T-helper 17 cell (primary cell): ENCODE measurements at regions not wholly inside any gene's neighbourhood (a gene's known extent, or its start where the extent isn't known, plus 50 kb on each side); places are given as distances from the start of the nearest gene placed in this dataset.

Experiments
- ATAC-seq: fragments of 150-1000 bp; cut with Tn5 transposase; 2 replicates; pipeline ENCODE4 v1.10.0; 2021; ENCODE audit warnings: mild to moderate bottlenecking, moderate library complexity
- DNase-seq, 3 donors: peaks; one replicate each; pipeline versions ENCODE4 v3.0.0 to v3.0.0-alpha.2; 2020 to 2021
- H3K9me3 ChIP-seq: one replicate; pipeline ENCODE4 v1.7.0; 2013; ENCODE audit warnings: low read length, mild to moderate bottlenecking; ENCODE audit not compliant: control insufficient read depth, poor library complexity, severe bottlenecking
- H3K27ac Mint-ChIP-seq: one replicate; pipeline ENCODE4 v1.8.0; 2022; ENCODE audit warnings: mild to moderate bottlenecking, moderate library complexity, mixed read lengths
- H3K27me3 Mint-ChIP-seq: one replicate; pipeline ENCODE4 v1.8.0; 2022; ENCODE audit warnings: mixed read lengths
- H3K36me3 Mint-ChIP-seq: one replicate; pipeline ENCODE4 v1.8.0; 2022; ENCODE audit warnings: low read depth, mixed read lengths
- H3K4me1 Mint-ChIP-seq: one replicate; pipeline ENCODE4 v1.8.0; 2022; ENCODE audit warnings: mild to moderate bottlenecking, mixed read lengths
- H3K4me3 Mint-ChIP-seq: one replicate; pipeline ENCODE4 v1.8.0; 2022; ENCODE audit warnings: mild to moderate bottlenecking, moderate library complexity, mixed read lengths

DNA sequence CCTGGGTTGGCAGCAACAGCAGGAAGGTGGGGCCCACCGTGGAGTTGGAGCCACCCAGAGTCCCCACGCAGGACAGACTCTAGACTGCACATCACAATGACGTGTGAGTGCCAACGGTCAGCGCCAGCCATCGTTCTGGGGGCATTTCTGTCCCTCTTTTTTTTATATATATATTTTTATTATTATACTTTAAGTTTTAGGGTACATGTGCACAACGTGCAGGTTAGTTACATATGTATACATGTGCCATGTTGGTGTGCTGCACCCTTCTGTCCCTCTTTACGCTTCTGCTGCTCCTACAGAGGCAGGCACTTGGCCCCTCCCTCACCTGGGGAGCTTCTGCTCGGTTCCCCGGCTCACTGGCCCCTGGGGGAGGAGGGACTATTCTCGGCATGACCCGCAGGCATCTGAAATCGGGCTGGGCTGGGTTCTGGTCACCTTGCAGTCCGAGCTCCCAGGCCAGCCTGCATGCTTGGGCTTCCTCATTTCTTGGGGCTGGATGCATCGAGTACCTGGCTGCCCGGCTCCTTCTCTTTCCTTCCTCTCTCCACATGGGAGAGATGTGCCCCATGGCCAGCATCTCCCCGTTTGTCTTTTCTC is 787.4 kb downstream of the TBC1D22A start:
- H3K36me3 Mint-ChIP-seq: no peaks in the 10 kb centered on the region
- H3K27ac Mint-ChIP-seq: no peak overlapping the region
- H3K9me3 ChIP-seq: no peaks in the 10 kb centered on the region
- H3K4me1 Mint-ChIP-seq: peaks cover 2% of the 10 kb centered on the region
- ATAC-seq: no peak
- no peak for DNase-seq
- peaks cover 27% of the 10 kb centered on the region for H3K27me3 Mint-ChIP-seq
- H3K4me3 Mint-ChIP-seq: no peak overlapping the region

DNA sequence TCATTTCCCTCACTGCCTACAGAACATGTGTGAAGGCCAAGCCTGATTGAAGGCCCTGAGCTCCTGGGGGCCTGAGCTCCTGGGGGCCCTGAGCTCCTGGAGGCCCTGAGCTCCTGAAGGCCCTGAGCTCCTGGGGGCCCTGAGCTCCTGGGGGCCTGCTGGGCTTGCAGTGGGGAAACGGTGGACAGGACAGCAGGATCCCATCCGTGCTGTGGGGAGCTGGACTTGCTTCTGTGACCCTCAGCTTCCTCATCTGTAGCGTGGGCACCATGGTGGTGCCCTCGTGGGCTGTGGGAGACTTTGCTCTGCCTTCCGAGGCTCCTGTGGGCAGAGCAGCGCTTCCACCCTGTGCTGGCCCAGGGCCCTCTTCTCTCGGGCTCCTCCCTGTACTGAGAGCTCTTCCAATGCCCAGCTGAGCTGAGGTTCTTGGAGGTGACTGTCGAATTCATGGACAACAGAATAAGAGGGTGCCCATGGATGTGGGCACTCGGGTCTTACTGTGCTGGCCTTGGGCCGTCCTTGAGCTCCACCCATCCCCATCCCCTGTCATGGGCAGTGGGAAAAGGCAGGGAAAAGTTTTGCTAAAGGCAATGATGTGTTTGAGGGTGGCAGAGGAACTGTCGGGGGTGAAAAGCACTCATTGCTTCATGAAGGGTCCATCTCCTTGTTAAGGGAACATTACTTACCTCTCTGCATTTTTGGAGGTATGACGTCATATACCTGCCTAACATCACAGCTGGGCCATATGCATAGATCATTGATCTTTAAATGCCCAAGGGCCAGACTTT is 786.7 kb downstream of the TBC1D22A start:
- peaks cover 27% of the 10 kb centered on the region for H3K27me3 Mint-ChIP-seq
- ATAC-seq: no peak

DNA sequence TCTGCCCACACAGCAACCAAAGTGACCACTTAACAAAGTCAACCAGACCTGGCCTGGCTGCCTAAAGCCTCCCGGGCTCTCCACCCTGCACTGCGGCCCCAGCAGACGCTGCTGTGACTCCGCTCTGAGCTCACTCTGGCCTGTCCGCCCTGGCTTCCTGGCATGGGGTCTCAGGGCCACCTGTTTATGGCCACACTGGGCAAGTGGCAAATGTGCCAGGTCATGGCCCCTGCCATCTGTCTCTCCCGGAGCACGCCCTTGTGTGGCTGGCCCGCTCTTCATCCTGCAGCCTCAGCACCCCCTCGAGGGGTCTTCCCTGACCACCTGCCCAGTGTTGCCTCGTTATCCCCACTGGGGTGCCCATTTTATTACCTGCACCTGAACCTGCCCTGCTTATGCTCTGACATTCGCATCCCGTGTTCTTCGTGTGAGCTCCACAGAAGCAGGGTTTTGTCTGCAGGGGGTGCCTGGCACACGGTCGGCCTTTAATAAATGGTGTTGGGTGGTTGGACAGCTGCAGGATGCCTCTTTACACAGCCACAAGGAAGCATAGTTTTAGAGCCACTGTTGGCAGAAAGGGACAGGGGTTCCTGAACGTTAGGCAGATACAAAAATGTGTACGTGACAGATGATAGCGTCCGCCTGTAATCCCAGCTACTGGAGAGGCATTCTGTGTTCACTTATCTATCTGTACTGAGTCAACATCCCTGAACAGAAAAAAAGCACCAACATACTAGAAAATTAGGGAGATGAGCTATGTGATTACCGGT is 785.6 kb downstream of the TBC1D22A start:
- no peak for DNase-seq
- no peak overlapping the region for H3K4me3 Mint-ChIP-seq
- peaks cover 20% of the 10 kb centered on the region for H3K27me3 Mint-ChIP-seq
- H3K4me1 Mint-ChIP-seq: peaks cover 2% of the 10 kb centered on the region
- no peaks in the 10 kb centered on the region for H3K9me3 ChIP-seq
- H3K27ac Mint-ChIP-seq: no peak overlapping the region
- no peak for ATAC-seq
- H3K36me3 Mint-ChIP-seq: no peaks in the 10 kb centered on the region

More for the DNA sequence above, 786.7 kb downstream of the TBC1D22A start:
- H3K36me3 Mint-ChIP-seq: no peaks in the 10 kb centered on the region
- H3K4me1 Mint-ChIP-seq: peaks cover 2% of the 10 kb centered on the region
- H3K9me3 ChIP-seq: no peaks in the 10 kb centered on the region
- DNase-seq: no peak
- H3K4me3 Mint-ChIP-seq: no peak overlapping the region
- H3K27ac Mint-ChIP-seq: no peak overlapping the region

DNA sequence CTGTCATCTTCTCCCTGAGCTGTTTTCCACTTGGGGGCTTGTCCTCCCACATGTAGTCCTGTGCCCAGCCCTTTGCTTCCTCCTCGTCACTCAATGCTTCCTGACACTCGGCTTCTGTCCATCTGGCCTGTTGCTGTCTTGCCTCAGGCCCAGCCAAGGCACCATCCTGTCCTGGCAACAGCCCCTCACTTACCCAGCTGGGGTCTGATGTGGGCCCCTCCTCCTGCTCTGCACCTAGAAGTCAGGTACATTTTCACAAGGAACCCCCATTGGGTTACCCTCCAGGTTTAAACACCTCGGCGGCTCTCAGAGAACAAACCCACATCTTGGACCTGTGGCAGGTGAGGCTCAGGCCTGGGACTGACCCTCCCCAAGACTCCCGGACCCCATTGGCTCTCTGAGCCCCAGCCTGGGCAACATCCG is 784.8 kb downstream of the TBC1D22A start:
- DNase-seq (no peak), ATAC-seq (no peak)
- Mint-ChIP-seq H3K4me1 (peaks cover 2% of the 10 kb centered on the region), H3K27ac (no peak overlapping the region), H3K27me3 (peaks cover 14% of the 10 kb centered on the region), H3K4me3 (no peak overlapping the region), H3K36me3 (no peaks in the 10 kb centered on the region)
- H3K9me3 ChIP-seq: no peaks in the 10 kb centered on the region

DNA sequence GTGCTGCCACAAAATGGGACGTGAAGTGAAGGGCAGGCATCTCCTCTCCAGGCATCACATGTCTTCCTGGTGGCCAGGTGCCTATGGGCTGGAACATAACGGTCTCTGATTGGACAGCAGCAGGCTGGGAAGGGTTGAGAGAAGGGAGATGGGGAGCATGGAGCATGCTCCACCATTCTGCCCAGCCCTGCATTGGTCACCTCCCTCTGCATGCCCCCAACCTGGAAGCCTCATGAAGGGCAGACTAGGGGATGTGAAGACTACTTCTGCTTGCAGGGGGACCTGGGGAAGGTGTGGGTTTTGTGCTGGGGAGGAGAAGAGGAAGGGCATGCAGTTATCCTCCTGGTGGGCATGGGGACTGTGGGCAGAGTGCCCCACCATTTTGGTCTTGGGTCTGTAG is 782.2 kb downstream of the TBC1D22A start:
- Mint-ChIP-seq H3K4me1 (peaks cover 2% of the 10 kb centered on the region), H3K4me3 (no peak overlapping the region), H3K27ac (no peak overlapping the region), H3K36me3 (no peaks in the 10 kb centered on the region), H3K27me3 (peaks cover 5% of the 10 kb centered on the region)
- H3K9me3 ChIP-seq: no peaks in the 10 kb centered on the region
- ATAC-seq: no peak
- no peak for DNase-seq

DNA sequence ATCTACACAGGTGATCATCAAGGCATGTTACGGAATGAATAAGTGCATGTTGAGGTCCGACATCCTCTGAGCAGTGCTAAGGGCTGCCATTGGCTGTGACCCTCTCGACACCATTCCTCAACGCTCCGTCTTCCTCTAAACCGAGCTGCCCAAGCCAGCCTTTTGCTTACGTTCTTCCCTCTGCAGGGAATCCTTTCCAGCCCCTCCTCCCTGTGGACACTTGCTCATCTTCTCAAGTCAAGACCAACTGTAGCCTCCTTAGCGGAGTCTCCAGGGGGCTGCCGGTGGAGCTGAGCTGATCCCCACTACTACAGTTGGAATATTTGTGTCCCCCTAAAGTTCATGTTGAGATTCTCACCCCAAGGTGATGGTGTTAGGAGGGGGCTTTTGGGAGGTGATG is 781.0 kb downstream of the TBC1D22A start:
- Mint-ChIP-seq H3K4me3 (no peak overlapping the region), H3K4me1 (no peaks in the 10 kb centered on the region), H3K27ac (no peak overlapping the region), H3K36me3 (no peaks in the 10 kb centered on the region), H3K27me3 (peaks cover 5% of the 10 kb centered on the region)
- ATAC-seq (no peak), DNase-seq (no peak)
- no peaks in the 10 kb centered on the region for H3K9me3 ChIP-seq

DNA sequence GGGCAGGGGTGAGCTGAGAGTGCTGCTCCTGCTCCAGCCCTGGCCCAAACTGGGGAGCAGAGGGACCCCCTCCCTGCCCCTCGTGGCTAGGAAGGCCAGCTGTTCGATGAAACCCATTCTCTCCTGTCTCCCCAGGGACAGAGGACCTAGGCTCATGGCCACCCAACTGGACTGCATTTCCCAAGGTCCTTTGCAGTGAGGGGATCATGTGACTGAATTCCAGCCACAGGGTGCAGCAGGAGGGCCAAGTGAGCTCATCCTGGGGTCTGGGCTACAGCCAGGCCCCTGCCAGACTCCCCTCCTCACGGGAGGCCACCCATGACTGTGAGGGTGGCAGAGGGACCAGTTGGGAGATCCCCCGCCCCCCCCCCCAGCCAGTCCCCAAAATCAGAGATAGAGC is 777.6 kb downstream of the TBC1D22A start:
- no peaks in the 10 kb centered on the region for H3K9me3 ChIP-seq
- Mint-ChIP-seq H3K4me1 (no peaks in the 10 kb centered on the region), H3K27ac (no peak overlapping the region), H3K36me3 (no peaks in the 10 kb centered on the region), H3K4me3 (no peak overlapping the region), H3K27me3 (no peaks in the 10 kb centered on the region)
- DNase-seq (no peak), ATAC-seq (no peak)

DNA sequence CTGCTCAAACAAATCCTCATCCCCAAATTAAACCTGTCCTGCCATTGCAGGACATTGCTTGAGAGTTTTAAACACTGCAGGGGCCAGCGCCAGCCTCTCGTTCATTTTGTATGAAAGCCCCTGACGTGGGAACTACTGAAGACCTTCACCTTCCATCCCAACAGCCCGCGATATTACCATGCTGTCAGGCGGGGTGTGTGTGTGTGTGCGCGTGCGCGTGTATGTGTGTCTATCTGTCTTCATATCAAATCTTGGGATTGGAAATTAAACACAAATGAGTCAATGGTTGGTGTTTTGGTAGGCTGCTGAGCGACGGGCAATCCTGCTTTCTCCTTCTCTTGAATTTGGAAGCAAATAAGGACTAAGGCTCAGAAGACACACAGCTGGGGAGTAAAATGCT is 776.9 kb downstream of the TBC1D22A start:
- DNase-seq: no peak
- Mint-ChIP-seq H3K27me3 (no peaks in the 10 kb centered on the region), H3K4me3 (no peak overlapping the region), H3K4me1 (no peaks in the 10 kb centered on the region), H3K27ac (no peak overlapping the region), H3K36me3 (no peaks in the 10 kb centered on the region)
- ATAC-seq: no peak
- no peaks in the 10 kb centered on the region for H3K9me3 ChIP-seq

DNA sequence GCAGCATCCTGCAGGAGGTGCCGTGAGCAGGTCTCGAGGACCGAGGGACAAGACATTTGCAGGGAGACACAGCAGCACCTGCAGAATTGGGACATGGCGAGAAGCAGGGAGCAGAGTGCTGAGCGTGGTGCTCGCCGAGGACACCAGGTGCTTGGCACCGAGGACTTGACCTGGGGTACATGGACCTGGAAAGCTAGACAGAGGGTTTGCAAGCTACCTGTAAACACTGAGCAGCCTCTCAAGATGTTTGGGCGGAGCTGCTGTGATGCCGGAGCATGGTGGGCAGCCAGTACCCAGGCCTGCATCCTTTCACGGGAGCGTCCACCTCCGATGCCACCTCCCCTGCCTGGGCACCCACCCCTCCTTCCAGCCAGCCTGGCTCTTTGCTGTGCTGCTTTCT is 773.2 kb downstream of the TBC1D22A start:
- H3K27ac Mint-ChIP-seq: no peak overlapping the region
- H3K4me3 Mint-ChIP-seq: no peak overlapping the region
- no peak for ATAC-seq
- no peaks in the 10 kb centered on the region for H3K36me3 Mint-ChIP-seq
- no peaks in the 10 kb centered on the region for H3K9me3 ChIP-seq
- H3K27me3 Mint-ChIP-seq: peaks cover 5% of the 10 kb centered on the region
- DNase-seq: no peak
- peaks cover 3% of the 10 kb centered on the region for H3K4me1 Mint-ChIP-seq

DNA sequence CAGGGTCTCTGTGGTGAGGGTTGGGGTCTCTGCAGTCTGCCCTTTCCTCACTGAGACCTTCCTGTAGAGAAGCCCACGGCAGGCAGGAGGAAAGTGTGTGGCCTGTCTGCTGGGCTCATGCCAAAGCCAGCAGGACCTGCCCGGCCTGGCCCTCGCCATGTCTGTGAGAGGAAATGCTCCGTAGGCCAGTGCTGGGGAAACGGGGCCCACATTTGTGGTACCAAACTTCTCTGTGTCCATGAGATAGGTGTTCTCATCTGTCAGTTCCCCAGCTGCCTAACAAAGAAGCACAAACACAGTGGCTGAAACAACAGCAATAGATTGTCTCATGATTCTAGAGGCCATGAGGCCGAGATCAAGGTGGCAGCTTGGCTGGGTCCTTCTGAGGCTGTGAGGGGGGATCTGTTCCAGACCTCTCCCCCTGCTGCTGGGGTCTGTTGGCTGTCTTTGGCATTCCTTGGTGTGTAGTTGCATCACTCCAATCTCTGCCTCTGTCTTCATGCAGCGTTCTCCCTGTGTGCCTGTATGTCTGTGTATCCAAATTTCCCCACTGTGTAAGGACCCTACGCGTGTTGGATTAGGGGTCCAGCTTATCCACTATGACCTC is 772.5 kb downstream of the TBC1D22A start:
- ATAC-seq: no peak
- no peak overlapping the region for H3K27ac Mint-ChIP-seq
- H3K36me3 Mint-ChIP-seq: no peaks in the 10 kb centered on the region

DNA sequence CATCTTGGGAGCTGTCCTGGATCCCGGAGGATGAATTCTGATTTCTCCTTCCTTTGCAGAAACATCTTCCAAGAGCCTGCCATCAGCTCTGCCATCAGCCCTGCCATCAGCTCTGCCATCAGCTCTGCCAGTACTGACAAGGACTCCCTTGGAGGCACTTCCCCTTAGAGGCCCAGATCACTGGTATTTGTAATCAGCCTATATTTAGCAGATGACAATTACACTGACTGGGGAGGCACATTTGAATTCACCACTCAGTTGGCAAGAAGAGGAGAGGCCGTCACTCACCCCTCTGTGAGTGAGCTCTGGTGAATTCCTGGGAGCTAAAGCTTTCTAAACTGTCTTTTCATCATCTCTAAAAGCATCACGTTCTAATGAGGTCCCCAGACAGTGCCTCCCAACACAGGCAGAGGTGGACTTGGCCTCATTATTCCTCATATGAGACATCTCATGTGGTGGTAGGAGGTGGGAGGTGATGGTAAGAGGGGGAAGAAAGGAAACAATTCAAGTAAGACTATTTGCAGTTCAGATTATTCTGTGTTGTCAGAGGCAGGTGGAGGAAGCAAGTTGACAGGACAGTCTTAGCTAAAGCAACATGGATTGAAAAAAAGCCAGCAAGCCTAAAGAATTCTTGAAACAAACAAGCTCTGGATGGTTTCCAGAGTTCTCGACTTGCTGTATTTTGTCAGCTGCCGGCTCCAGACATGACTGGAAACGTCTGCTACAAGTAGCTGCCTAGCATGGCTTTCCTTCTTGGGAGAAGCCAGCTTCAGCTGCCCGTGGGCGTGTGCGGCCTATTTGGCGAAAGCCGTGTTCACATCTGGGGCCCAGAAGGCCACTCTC is 771.7 kb downstream of the TBC1D22A start:
- DNase-seq (no peak), ATAC-seq (no peak)
- H3K4me3 Mint-ChIP-seq: no peak overlapping the region
- H3K4me1 Mint-ChIP-seq: peaks cover 3% of the 10 kb centered on the region
- no peak overlapping the region for H3K27ac Mint-ChIP-seq
- no peaks in the 10 kb centered on the region for H3K36me3 Mint-ChIP-seq
- H3K27me3 Mint-ChIP-seq: peaks cover 5% of the 10 kb centered on the region
- no peaks in the 10 kb centered on the region for H3K9me3 ChIP-seq

More for the DNA sequence above, 772.5 kb downstream of the TBC1D22A start:
- no peak for DNase-seq
- H3K27me3 Mint-ChIP-seq: peaks cover 5% of the 10 kb centered on the region
- H3K9me3 ChIP-seq: no peaks in the 10 kb centered on the region
- peaks cover 3% of the 10 kb centered on the region for H3K4me1 Mint-ChIP-seq
- no peak overlapping the region for H3K4me3 Mint-ChIP-seq

DNA sequence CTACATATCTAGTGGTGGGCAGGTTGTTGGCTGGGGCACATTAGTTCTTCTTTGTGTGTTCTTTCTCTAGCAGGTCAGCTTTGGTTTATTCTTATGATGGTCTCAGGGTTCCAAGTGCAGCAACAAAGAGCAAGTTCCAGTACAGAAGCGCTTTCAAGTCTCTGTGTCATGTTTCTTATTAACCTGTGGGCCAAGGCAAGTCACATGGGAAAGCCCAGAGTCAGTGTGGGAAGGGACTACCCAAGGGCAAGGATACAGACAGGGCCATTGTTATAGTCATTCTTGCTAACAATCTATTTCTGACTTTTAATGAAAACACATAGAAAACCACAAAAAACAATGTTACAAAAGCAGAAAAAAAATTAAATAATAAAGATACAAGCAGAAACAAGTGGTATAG is 754.6 kb downstream of the TBC1D22A start:
- Mint-ChIP-seq H3K4me3 (no peak overlapping the region), H3K27me3 (peaks cover 5% of the 10 kb centered on the region), H3K27ac (no peak overlapping the region), H3K36me3 (no peaks in the 10 kb centered on the region), H3K4me1 (no peaks in the 10 kb centered on the region)
- DNase-seq (no peak), ATAC-seq (no peak)
- no peaks in the 10 kb centered on the region for H3K9me3 ChIP-seq
